B cell (primary cell): ENCODE measurements at regions not wholly inside any gene's neighbourhood (a gene's known extent, or its start where the extent isn't known, plus 50 kb on each side); places are given as distances from the start of the nearest gene placed in this dataset.

Experiments
- ATAC-seq: fragments of 200-7000 bp; cut with Tn5 transposase; one replicate; pipeline ENCODE4 v1.10.0; 2021; ENCODE audit warnings: low read depth, mild to moderate bottlenecking, moderate number of reproducible peaks, moderate library complexity
- CTCF ChIA-PET: fragments of 350-600 bp; sonication (Branson Sonifier 250); formaldehyde crosslinking; loops from one replicate; lab custom pipeline; 2021; ENCODE audit warnings: antibody characterized with exemption, inconsistent platforms; lab: Charles Lee
- POLR2A ChIA-PET: fragments of 350-600 bp; sonication (Branson Sonifier 250); formaldehyde crosslinking; loops from one replicate; lab custom pipeline; 2021; ENCODE audit warnings: antibody characterized with exemption; lab: Charles Lee
- DNase-seq: peaks from one replicate; pipeline ENCODE4 v3.0.0; 2013
- H2AFZ ChIP-seq: 2 replicates; pipeline ENCODE4 v1.6.1; 2012; ENCODE audit warnings: mild to moderate bottlenecking, low read depth, low read length; ENCODE audit not compliant: insufficient read depth, poor library complexity, severe bottlenecking
- H3K27ac ChIP-seq, 2 donors: 1 replicate in 1 of 2; 2 replicates in 1 of 2; pipeline ENCODE4 v1.5.1; 2012 to 2013; ENCODE audit warnings: low read length in 2 of 2, mild to moderate bottlenecking in 2 of 2, moderate library complexity in 1 of 2
- H3K27me3 ChIP-seq, 4 experiments: fragments of 200-600 bp in 1 of 4; sonication (generic) in 1 of 4; replicated peaks in 1 of 4; 1 replicate in 2 of 4; 2 replicates in 2 of 4; pipeline versions ENCODE4 v1.6.1 to v1.7.0; 2013 to 2016; ENCODE audit warnings: low read length in 3 of 4, mild to moderate bottlenecking in 2 of 4, mixed read lengths in 1 of 4, moderate library complexity in 1 of 4; ENCODE audit not compliant: insufficient read depth in 4 of 4, control insufficient read depth in 3 of 4; ENCODE audit errors: control extremely low read depth in 1 of 4
- H3K36me3 ChIP-seq, 2 experiments: replicated peaks in 1 of 2; 1 replicate in 1 of 2; 2 replicates in 1 of 2; pipeline versions ENCODE4 v1.6.1 to v1.7.1; 2013; ENCODE audit warnings: low read length in 1 of 2; ENCODE audit not compliant: insufficient read depth in 2 of 2, control insufficient read depth in 1 of 2; ENCODE audit errors: control extremely low read depth in 1 of 2, extremely low read depth in 1 of 2
- H3K4me1 ChIP-seq, 2 donors: fragments of 200-600 bp in 1 of 2; sonication (generic) in 1 of 2; 1 replicate in 1 of 2; 2 replicates in 1 of 2; pipeline versions ENCODE4 v1.5.1 to v1.6.1; 2013 to 2017; ENCODE audit warnings: low read length in 2 of 2; ENCODE audit not compliant: control insufficient read depth in 2 of 2, insufficient read depth in 2 of 2
- H3K4me2 ChIP-seq: replicated peaks from 2 replicates; pipeline ENCODE3; 2012; ENCODE audit warnings: mild to moderate bottlenecking, low read depth, low read length; ENCODE audit not compliant: poor library complexity, severe bottlenecking
- H3K4me3 ChIP-seq, 5 experiments: fragments of 200-600 bp in 1 of 5; sonication (generic) in 1 of 5; 1 replicate in 3 of 5; 2 replicates in 2 of 5; pipeline versions ENCODE4 v1.5.1 to v1.7.0; 2011 to 2016; ENCODE audit warnings: low read length in 4 of 5, mild to moderate bottlenecking in 4 of 5, low read depth in 2 of 5, control low read depth in 1 of 5, moderate library complexity in 1 of 5; ENCODE audit not compliant: insufficient read depth in 1 of 5; ENCODE audit errors: control extremely low read depth in 1 of 5, extremely low read depth in 1 of 5
- H3K79me2 ChIP-seq: fragments of 200-600 bp; sonication (generic); one replicate; pipeline ENCODE4 v1.6.0; 2016; ENCODE audit warnings: low read length; ENCODE audit not compliant: control insufficient read depth, insufficient read depth
- H3K9ac ChIP-seq: fragments of 200-600 bp; sonication (generic); 2 replicates; pipeline ENCODE4 v1.6.1; 2017; ENCODE audit warnings: mild to moderate bottlenecking, low read length, moderate library complexity
- H3K9me3 ChIP-seq, 3 donors: one replicate each; pipeline versions ENCODE4 v1.6.1 to v1.7.1; 2013; ENCODE audit warnings: low read length in 2 of 3; ENCODE audit not compliant: control insufficient read depth in 2 of 3, insufficient read depth in 1 of 3; ENCODE audit errors: control extremely low read depth in 1 of 3
- H4K20me1 ChIP-seq: 2 replicates; pipeline ENCODE4 v1.6.0; 2012; ENCODE audit warnings: mild to moderate bottlenecking, low read length; ENCODE audit not compliant: insufficient read depth, control insufficient read depth, poor library complexity, severe bottlenecking
- H3K27ac Mint-ChIP-seq: one replicate; pipeline ENCODE4 v1.8.0; 2021; ENCODE audit warnings: mixed read lengths
- H3K27me3 Mint-ChIP-seq: one replicate; pipeline ENCODE4 v1.8.0; 2021; ENCODE audit warnings: mixed read lengths
- H3K4me1 Mint-ChIP-seq: one replicate; pipeline ENCODE4 v1.8.0; 2021; ENCODE audit warnings: mixed read lengths
- H3K4me3 Mint-ChIP-seq: one replicate; pipeline ENCODE4 v1.8.0; 2021; ENCODE audit warnings: mixed read lengths
- H3K9me3 Mint-ChIP-seq: one replicate; pipeline ENCODE4 v1.8.0; 2022; ENCODE audit warnings: mixed read lengths; ENCODE audit not compliant: insufficient read depth
- EZH2 ChIP-seq: IDR thresholded peaks from 2 replicates; pipeline ENCODE4 v1.6.1; 2012; ENCODE audit warnings: borderline replicate concordance, low read depth, mild to moderate bottlenecking, moderate library complexity, low read length; ENCODE audit not compliant: insufficient read depth, poor library complexity, severe bottlenecking
- WGBS: methylation state at CpG from one replicate; pipeline ENCODE4 v1.1.5; 2013; ENCODE audit warnings: missing lambda C conversion rate; ENCODE audit not compliant: insufficient coverage; 5-methylcytosine and 5-hydroxymethylcytosine counted together
- intact Hi-C: fragments of 100-400 bp; cut with micrococcal nuclease; formaldehyde crosslinking; loops from one replicate; pipeline ENCODE4 v1.10.0; 2022
- TF ChIP-seq, protein P1 (sequence below): fragments of 200-600 bp; IDR thresholded peaks from one replicate; pipeline ENCODE4 v1.8.0; 2022; ENCODE audit warnings: antibody characterized with exemption, mild to moderate bottlenecking

DNA sequence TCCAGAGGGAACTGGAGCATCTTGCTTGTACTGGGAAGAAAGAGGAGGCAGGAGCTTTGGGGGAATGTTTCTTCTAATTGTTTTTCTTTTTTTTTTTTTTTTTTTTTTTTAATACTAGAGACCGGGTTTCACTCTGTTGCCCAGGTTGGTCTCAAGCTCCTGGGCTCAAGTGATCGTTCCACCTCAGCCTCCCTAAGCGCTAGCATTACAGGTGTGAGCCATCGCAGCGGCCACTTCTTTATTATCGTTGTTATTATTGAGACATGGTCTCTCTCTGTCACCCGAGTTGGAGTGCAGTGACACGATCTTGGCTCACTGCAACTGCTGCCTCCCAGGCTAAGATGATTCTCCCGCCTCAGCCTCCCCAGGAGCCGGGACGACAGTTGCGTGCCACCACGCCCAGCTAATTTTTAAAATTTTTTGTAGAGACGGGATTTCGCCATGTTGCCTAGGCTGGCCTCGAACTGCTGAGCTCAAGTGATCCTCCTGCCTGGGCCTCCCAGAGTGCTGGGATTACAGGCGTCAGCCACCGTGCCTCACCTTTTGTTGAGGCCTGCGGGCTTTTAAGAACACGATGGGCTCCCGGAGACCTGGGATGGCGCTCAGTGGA, 137.3 kb upstream of the GSE1 start:
- H3K4me3 ChIP-seq, result no peak overlapping the region
- no peak overlapping the region for H3K4me2 ChIP-seq
- peaks cover 0 to 17% (median 0%) of the 10 kb centered on the region in 4 experiments for H3K27me3 ChIP-seq
- DNase-seq (no peak), ATAC-seq (no peak)
- H3K27me3 Mint-ChIP-seq, result peaks cover 32% of the 10 kb centered on the region
- peaks cover 6% of the 10 kb centered on the region for H3K4me1 Mint-ChIP-seq
- H3K9ac ChIP-seq, result no peak overlapping the region
- H3K27ac Mint-ChIP-seq, result no peak overlapping the region
- no peak overlapping the region for H3K27ac ChIP-seq
- no peaks in the 10 kb centered on the region for H4K20me1 ChIP-seq
- intact Hi-C loops, result no loop called here
- H3K9me3 ChIP-seq, result no peaks in the 10 kb centered on the region
- no peaks in the 10 kb centered on the region for H3K79me2 ChIP-seq
- 97% methylated on average over 21 of the region's 22 CpGs for WGBS
- no peak overlapping the region for H2AFZ ChIP-seq
- TF ChIP-seq, protein P1, sequence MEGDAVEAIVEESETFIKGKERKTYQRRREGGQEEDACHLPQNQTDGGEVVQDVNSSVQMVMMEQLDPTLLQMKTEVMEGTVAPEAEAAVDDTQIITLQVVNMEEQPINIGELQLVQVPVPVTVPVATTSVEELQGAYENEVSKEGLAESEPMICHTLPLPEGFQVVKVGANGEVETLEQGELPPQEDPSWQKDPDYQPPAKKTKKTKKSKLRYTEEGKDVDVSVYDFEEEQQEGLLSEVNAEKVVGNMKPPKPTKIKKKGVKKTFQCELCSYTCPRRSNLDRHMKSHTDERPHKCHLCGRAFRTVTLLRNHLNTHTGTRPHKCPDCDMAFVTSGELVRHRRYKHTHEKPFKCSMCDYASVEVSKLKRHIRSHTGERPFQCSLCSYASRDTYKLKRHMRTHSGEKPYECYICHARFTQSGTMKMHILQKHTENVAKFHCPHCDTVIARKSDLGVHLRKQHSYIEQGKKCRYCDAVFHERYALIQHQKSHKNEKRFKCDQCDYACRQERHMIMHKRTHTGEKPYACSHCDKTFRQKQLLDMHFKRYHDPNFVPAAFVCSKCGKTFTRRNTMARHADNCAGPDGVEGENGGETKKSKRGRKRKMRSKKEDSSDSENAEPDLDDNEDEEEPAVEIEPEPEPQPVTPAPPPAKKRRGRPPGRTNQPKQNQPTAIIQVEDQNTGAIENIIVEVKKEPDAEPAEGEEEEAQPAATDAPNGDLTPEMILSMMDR, result no peak
- TF ChIP-seq EZH2, result no peak
- CTCF ChIA-PET, result interaction anchor here (7.2 kb wide), 1 partner anchor 141 kb away, joined by 60 read pairs; no protein-coding TSS in a partner anchor
- no peak overlapping the region for H3K4me3 Mint-ChIP-seq
- H3K36me3 ChIP-seq, result no peaks in the 10 kb centered on the region
- peaks cover 7 to 10% of the 10 kb centered on the region in 2 donors for H3K4me1 ChIP-seq
- H3K9me3 Mint-ChIP-seq, result no peaks in the 10 kb centered on the region
- POLR2A ChIA-PET, result no interaction called here

DNA sequence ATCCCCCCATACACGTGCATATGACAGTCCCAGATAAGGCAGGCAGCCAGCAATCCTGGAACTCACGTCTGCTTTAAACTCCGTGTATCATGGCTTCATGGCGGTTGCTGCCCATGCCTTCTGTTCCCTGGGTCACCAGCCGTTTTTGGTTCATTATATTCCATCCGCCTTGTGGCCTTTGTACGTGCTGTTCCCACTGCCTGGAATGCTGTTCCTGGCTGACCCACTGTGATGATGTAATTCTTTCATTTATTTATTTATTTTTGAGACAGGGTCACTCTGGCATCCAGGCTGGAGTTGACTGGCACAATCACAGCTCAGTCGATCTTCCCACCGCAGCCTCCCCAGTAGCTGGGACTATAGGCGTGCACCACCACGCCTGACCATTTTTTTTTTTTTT, 136.7 kb upstream of the GSE1 start:
- H3K27me3 Mint-ChIP-seq, result peaks cover 38% of the 10 kb centered on the region
- H3K79me2 ChIP-seq, result no peaks in the 10 kb centered on the region
- intact Hi-C loops, result no loop called here
- ATAC-seq (no peak), DNase-seq (no peak)
- H3K9me3 Mint-ChIP-seq, result no peaks in the 10 kb centered on the region
- TF ChIP-seq, protein P1, result no peak
- no peak for TF ChIP-seq EZH2
- no peak overlapping the region for H2AFZ ChIP-seq
- no peak overlapping the region for H3K9ac ChIP-seq
- ChIA-PET CTCF (interaction anchor here (0.6 to 7.2 kb wide), 5 partner anchors 17 to 140 kb away, joined by 3 to 81 read pairs (median 6); partner anchors contain the start of gene GSE1), POLR2A (no interaction called here)
- H3K4me1 Mint-ChIP-seq, result peaks cover 12% of the 10 kb centered on the region
- WGBS, result 96% methylated on average over 10 of the region's 11 CpGs
- H3K36me3 ChIP-seq, result no peaks in the 10 kb centered on the region
- H4K20me1 ChIP-seq, result no peaks in the 10 kb centered on the region
- no peak overlapping the region for H3K4me3 Mint-ChIP-seq
- peaks cover 0 to 15% (median 3%) of the 10 kb centered on the region in 4 experiments for H3K27me3 ChIP-seq
- H3K27ac ChIP-seq, result no peak overlapping the region
- H3K9me3 ChIP-seq, result no peaks in the 10 kb centered on the region
- H3K4me2 ChIP-seq, result no peak overlapping the region
- no peak overlapping the region for H3K27ac Mint-ChIP-seq
- peaks cover 11 to 14% of the 10 kb centered on the region in 2 donors for H3K4me1 ChIP-seq
- H3K4me3 ChIP-seq, result no peak overlapping the region
